ENCODE measurements at regions not wholly inside any gene's neighbourhood (a gene's known extent, or its start where the extent isn't known, plus 50 kb on each side); places are given as distances from the start of the nearest gene placed in this dataset.
"Not testable (repeated sequence)": the region's sequence is repeated elsewhere in the genome, so short reads cannot be mapped to it uniquely, and the experiment has no call there.

GRCh38 chr2:12618576-12618975 is 98.2 kb upstream of the TRIB2 start:
- no peak for DNase-seq (ENCODE audit: low read depth)

GRCh38 chr2:12619975-12620374 is 96.8 kb upstream of the TRIB2 start:
- DNase-seq (ENCODE audit: low read depth), result no peak

GRCh38 chr2:12620759-12621158 is 96.0 kb upstream of the TRIB2 start:
- DNase-seq (ENCODE audit: low read depth), result no peak

GRCh38 chr2:12623051-12623450 is 93.7 kb upstream of the TRIB2 start:
- DNase-seq (ENCODE audit: low read depth), result no peak

- DNase-seq (ENCODE audit: low read depth), result no peak
Measured at GRCh38 chr2:12624384-12624783, 92.4 kb upstream of the TRIB2 start.

- no peak for DNase-seq (ENCODE audit: low read depth)
Measured at GRCh38 chr2:12624905-12625598, 91.7 kb upstream of the TRIB2 start.

- not testable (repeated sequence) for DNase-seq (ENCODE audit: low read depth)
Measured at GRCh38 chr2:12628541-12628940, 88.2 kb upstream of the TRIB2 start.

GRCh38 chr2:12636837-12637581 is 79.7 kb upstream of the TRIB2 start:
- no peak for DNase-seq (ENCODE audit: low read depth)

GRCh38 chr2:12637754-12638153 is 79.0 kb upstream of the TRIB2 start:
- no peak for DNase-seq (ENCODE audit: low read depth)

GRCh38 chr2:12641441-12641840 is 75.3 kb upstream of the TRIB2 start:
- no peak for DNase-seq (ENCODE audit: low read depth)

- DNase-seq (ENCODE audit: low read depth), result no peak
Measured at GRCh38 chr2:12642332-12642731, 74.4 kb upstream of the TRIB2 start.

- no peak for DNase-seq (ENCODE audit: low read depth)
Measured at GRCh38 chr2:12642859-12643258, 73.9 kb upstream of the TRIB2 start.

- no peak for DNase-seq (ENCODE audit: low read depth)
Measured at GRCh38 chr2:12649602-12650400, 66.9 kb upstream of the TRIB2 start.

GRCh38 chr2:12651641-12652040 is 65.1 kb upstream of the TRIB2 start:
- no peak for DNase-seq (ENCODE audit: low read depth)

- DNase-seq (ENCODE audit: low read depth), result no peak
Measured at GRCh38 chr2:12652723-12653122, 64.0 kb upstream of the TRIB2 start.

GRCh38 chr2:12657560-12657959 is 59.2 kb upstream of the TRIB2 start:
- DNase-seq (ENCODE audit: low read depth), result no peak

- DNase-seq (ENCODE audit: low read depth), result no peak
Measured at GRCh38 chr2:12658310-12658945, 58.3 kb upstream of the TRIB2 start.

GRCh38 chr2:12661489-12661888 is 55.2 kb upstream of the TRIB2 start:
- no peak for DNase-seq (ENCODE audit: low read depth)

- no peak for DNase-seq (ENCODE audit: low read depth)
Measured at GRCh38 chr2:12663306-12664037, 53.3 kb upstream of the TRIB2 start.

GRCh38 chr2:12665334-12665733 is 51.4 kb upstream of the TRIB2 start:
- DNase-seq (ENCODE audit: low read depth), result no peak

GRCh38 chr2:12666445-12666844 is 50.3 kb upstream of the TRIB2 start:
- no peak for DNase-seq (ENCODE audit: low read depth)

Data from forelimb muscle (tissue), 1 donor.